Trophoblast cell (in vitro differentiated cells and primary cell): ENCODE measurements at regions not wholly inside any gene's neighbourhood (a gene's known extent, or its start where the extent isn't known, plus 50 kb on each side); places are given as distances from the start of the nearest gene placed in this dataset.

Experiments used
- DNase-seq, 2 donors: peaks; one replicate each; pipeline ENCODE4 v3.0.0-alpha.2; 2016
- H2AFZ ChIP-seq: 2 replicates; pipeline ENCODE4 v1.6.1; 2013; ENCODE audit warnings: low read length, moderate library complexity, mild to moderate bottlenecking; ENCODE audit not compliant: insufficient read depth, poor library complexity
- H2AK5ac ChIP-seq: 2 replicates; pipeline ENCODE4 v1.6.1; 2013; ENCODE audit warnings: mild to moderate bottlenecking, low read length
- H2BK120ac ChIP-seq: 2 replicates; pipeline ENCODE4 v1.6.1; 2013; ENCODE audit warnings: low read length, mild to moderate bottlenecking, moderate library complexity; ENCODE audit not compliant: insufficient read depth, poor library complexity
- H2BK12ac ChIP-seq: 2 replicates; pipeline ENCODE4 v1.6.1; 2013; ENCODE audit warnings: mild to moderate bottlenecking, low read length, moderate library complexity
- H2BK5ac ChIP-seq: 2 replicates; pipeline ENCODE4 v1.6.1; 2013; ENCODE audit warnings: low read length, low read depth, moderate library complexity, mild to moderate bottlenecking; ENCODE audit not compliant: poor library complexity
- H3K14ac ChIP-seq: 2 replicates; pipeline ENCODE4 v1.6.1; 2013; ENCODE audit warnings: mild to moderate bottlenecking, low read length
- H3K18ac ChIP-seq: 2 replicates; pipeline ENCODE4 v1.6.1; 2013; ENCODE audit warnings: mild to moderate bottlenecking, low read length
- H3K23ac ChIP-seq: 2 replicates; pipeline ENCODE4 v1.6.1; 2013; ENCODE audit warnings: low read length
- H3K27ac ChIP-seq: 2 replicates; pipeline ENCODE4 v1.5.1; 2013; ENCODE audit warnings: low read depth, mild to moderate bottlenecking, inconsistent platforms, low read length, moderate library complexity
- H3K27me3 ChIP-seq: 2 replicates; pipeline ENCODE4 v1.6.1; 2013; ENCODE audit warnings: inconsistent platforms, mild to moderate bottlenecking, low read length, moderate library complexity; ENCODE audit not compliant: insufficient read depth
- H3K36me3 ChIP-seq, 2 experiments: 1 replicate in 1 of 2; 2 replicates in 1 of 2; pipeline ENCODE4 v1.6.1; 2013; ENCODE audit warnings: low read length in 2 of 2, mild to moderate bottlenecking in 2 of 2, moderate library complexity in 1 of 2; ENCODE audit not compliant: insufficient read depth in 2 of 2, control insufficient read depth in 1 of 2
- H3K4ac ChIP-seq: 2 replicates; pipeline ENCODE4 v1.6.1; 2013; ENCODE audit warnings: low read depth, mild to moderate bottlenecking, low read length, moderate library complexity
- H3K4me1 ChIP-seq, 2 experiments: 1 replicate in 1 of 2; 2 replicates in 1 of 2; pipeline ENCODE4 v1.6.1; 2013; ENCODE audit warnings: low read length in 2 of 2, mild to moderate bottlenecking in 2 of 2, moderate library complexity in 1 of 2; ENCODE audit not compliant: insufficient read depth in 2 of 2, control insufficient read depth in 1 of 2
- H3K4me2 ChIP-seq: 2 replicates; pipeline ENCODE4 v1.6.1; 2013; ENCODE audit warnings: inconsistent platforms, mild to moderate bottlenecking, low read length, moderate library complexity
- H3K4me3 ChIP-seq: 2 replicates; pipeline ENCODE4 v1.5.1; 2013; ENCODE audit warnings: mild to moderate bottlenecking, low read depth, low read length, inconsistent platforms
- H3K79me1 ChIP-seq: one replicate; pipeline ENCODE4 v1.6.1; 2013; ENCODE audit warnings: low read length
- H3K79me2 ChIP-seq: 2 replicates; pipeline ENCODE4 v1.6.1; 2013; ENCODE audit warnings: low read length, mild to moderate bottlenecking; ENCODE audit not compliant: control insufficient read depth, insufficient read depth, poor library complexity
- H3K9ac ChIP-seq: 2 replicates; pipeline ENCODE4 v1.6.1; 2013; ENCODE audit warnings: mild to moderate bottlenecking, low read length
- H3K9me3 ChIP-seq: 2 replicates; pipeline ENCODE4 v1.6.1; 2013; ENCODE audit warnings: low read depth, mild to moderate bottlenecking, control low read depth, inconsistent platforms, low read length; ENCODE audit not compliant: insufficient read depth
- H4K12ac ChIP-seq: 2 replicates; pipeline ENCODE4 v1.6.1; 2013; ENCODE audit warnings: low read depth, mild to moderate bottlenecking, low read length, moderate library complexity
- H4K8ac ChIP-seq: 2 replicates; pipeline ENCODE4 v1.6.1; 2013; ENCODE audit warnings: low read depth, mild to moderate bottlenecking, low read length, moderate library complexity
- H4K91ac ChIP-seq: one replicate; pipeline ENCODE4 v1.6.1; 2013; ENCODE audit warnings: low read depth, mild to moderate bottlenecking, low read length, moderate library complexity
- WGBS: extraction: QIAGEN DNeasy Blood & Tissue Kit; methylation state at CpG from one replicate; pipeline ENCODE4 v1.1.7; 2013; ENCODE audit warnings: missing lambda C conversion rate; ENCODE audit not compliant: insufficient read length, insufficient coverage; ENCODE audit errors: extremely low coverage; 5-methylcytosine and 5-hydroxymethylcytosine counted together

DNA sequence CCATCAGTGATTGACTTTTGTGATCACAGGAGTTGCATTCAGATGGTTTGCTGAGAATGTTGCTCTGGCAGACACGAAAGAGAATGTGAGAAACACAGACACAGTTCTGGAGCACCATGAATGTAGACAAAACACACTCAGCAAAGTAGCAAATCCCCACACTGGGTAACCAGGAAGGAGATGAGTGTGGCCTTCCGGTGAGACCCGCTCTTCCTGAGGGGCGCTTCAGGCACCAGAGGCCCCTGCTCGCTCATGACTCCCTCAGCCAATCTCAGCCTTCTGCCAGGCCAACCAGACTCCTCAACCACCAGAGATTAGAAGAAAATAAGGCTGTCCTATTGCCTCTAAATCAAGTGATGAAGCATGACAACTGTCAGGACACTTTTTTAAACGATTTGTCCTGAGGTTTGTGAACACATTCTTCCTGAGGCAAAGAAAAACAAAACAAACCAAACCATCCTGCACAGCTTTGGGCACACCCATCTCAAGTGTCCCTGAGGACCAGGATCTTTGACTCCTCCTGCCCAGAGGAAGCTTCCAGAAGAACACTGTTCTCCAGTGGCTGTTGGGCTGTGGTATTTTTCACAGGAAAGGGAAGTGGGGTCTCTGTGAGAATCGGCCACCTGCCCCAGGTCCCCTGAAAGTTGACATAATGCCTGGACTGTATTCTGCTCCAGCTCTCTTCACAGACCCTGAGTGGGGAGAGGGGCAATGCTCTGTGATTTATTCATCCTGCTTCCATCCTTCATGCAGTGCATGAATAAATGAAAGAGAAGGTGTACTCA, 152.8 kb downstream of the BCL11A start:
- H2AFZ ChIP-seq = no peak overlapping the region
- H3K4me2 ChIP-seq = no peak overlapping the region
- no peak overlapping the region for H4K91ac ChIP-seq
- H3K18ac ChIP-seq = no peak overlapping the region
- H3K36me3 ChIP-seq = no peaks in the 10 kb centered on the region
- no peak overlapping the region for H3K23ac ChIP-seq
- no peaks in the 10 kb centered on the region for H3K9me3 ChIP-seq
- no peak overlapping the region for H2AK5ac ChIP-seq
- no peak overlapping the region for H3K4me3 ChIP-seq
- no peak overlapping the region for H3K9ac ChIP-seq
- no peak overlapping the region for H4K8ac ChIP-seq
- no peak overlapping the region for H3K27ac ChIP-seq
- WGBS = no CpG with 5 or more reads among the region's 7 CpGs
- no peak overlapping the region for H2BK12ac ChIP-seq
- no peaks in the 10 kb centered on the region for H3K79me2 ChIP-seq
- no peak overlapping the region for H2BK120ac ChIP-seq
- H3K4me1 ChIP-seq = peaks cover 10% of the 10 kb centered on the region in 2 experiments
- no peak overlapping the region for H3K14ac ChIP-seq
- DNase-seq = no peak
- no peak overlapping the region for H4K12ac ChIP-seq
- no peak overlapping the region for H3K4ac ChIP-seq
- H3K79me1 ChIP-seq = peaks cover 10% of the 10 kb centered on the region
- H2BK5ac ChIP-seq = no peak overlapping the region
- no peaks in the 10 kb centered on the region for H3K27me3 ChIP-seq

DNA sequence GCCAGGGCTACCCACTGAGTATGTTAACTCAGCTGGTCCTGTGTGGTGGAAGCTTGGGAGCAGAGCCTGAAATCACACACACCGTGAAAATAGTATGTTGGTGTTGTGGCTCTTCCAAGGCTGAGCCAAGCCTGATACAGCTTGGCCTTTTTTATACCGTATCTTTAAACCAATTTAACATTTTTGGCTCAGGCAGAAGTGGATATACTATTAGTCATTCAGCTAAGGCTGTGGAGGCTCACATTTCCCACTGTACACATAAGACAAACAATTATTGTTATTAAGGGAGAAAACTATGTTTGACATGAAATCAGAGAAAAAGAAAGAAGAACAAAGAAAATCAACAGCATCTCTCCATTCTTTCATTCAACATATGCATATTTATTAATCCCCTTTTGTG, 159.0 kb downstream of the BCL11A start:
- Histone ChIP-seq H3K23ac (no peak overlapping the region), H3K4me2 (no peak overlapping the region), H2AFZ (no peak overlapping the region)

GRCh38 chr2:60391649-60392375, 161.6 kb downstream of the BCL11A start:
- no CpG with 5 or more reads among the region's 7 CpGs for WGBS
- Histone ChIP-seq H3K23ac (no peak overlapping the region), H2BK12ac (no peak overlapping the region)

More for the DNA sequence above, 159.0 kb downstream of the BCL11A start:
- Histone ChIP-seq H3K9ac (no peak overlapping the region), H2BK5ac (no peak overlapping the region), H2BK120ac (no peak overlapping the region), H3K4me1 (no peaks in the 10 kb centered on the region), H3K18ac (no peak overlapping the region), H2AK5ac (no peak overlapping the region), H3K27me3 (no peaks in the 10 kb centered on the region), H3K4ac (no peak overlapping the region), H3K9me3 (no peaks in the 10 kb centered on the region), H4K12ac (no peak overlapping the region), H3K79me2 (no peaks in the 10 kb centered on the region), H3K79me1 (no peaks in the 10 kb centered on the region), H3K14ac (no peak overlapping the region), H4K91ac (no peak overlapping the region), H3K27ac (no peak overlapping the region), H3K36me3 (no peaks in the 10 kb centered on the region), H2BK12ac (no peak overlapping the region), H3K4me3 (no peak overlapping the region), H4K8ac (no peak overlapping the region)
- no peak for DNase-seq
- no CpG with 5 or more reads among the region's 2 CpGs for whole genome bisulfite sequencing

GRCh38 chr2:60391230-60391629, 162.2 kb downstream of the BCL11A start:
- H3K9me3 ChIP-seq = no peaks in the 10 kb centered on the region
- no peak overlapping the region for H3K9ac ChIP-seq
- H3K79me1 ChIP-seq = no peaks in the 10 kb centered on the region
- no peak overlapping the region for H3K4ac ChIP-seq
- no peak overlapping the region for H3K23ac ChIP-seq
- H2BK12ac ChIP-seq = no peak overlapping the region
- no peaks in the 10 kb centered on the region for H3K27me3 ChIP-seq
- peaks cover 3 to 4% of the 10 kb centered on the region in 2 experiments for H3K4me1 ChIP-seq
- no peak overlapping the region for H2BK120ac ChIP-seq
- no CpG with 5 or more reads among the region's 6 CpGs for WGBS
- no peak overlapping the region for H2BK5ac ChIP-seq
- no peak for DNase-seq
- no peak overlapping the region for H3K27ac ChIP-seq
- no peak overlapping the region for H2AFZ ChIP-seq
- no peak overlapping the region for H3K14ac ChIP-seq
- H3K4me2 ChIP-seq = no peak overlapping the region
- H4K8ac ChIP-seq = no peak overlapping the region
- H3K4me3 ChIP-seq = no peak overlapping the region
- no peak overlapping the region for H3K18ac ChIP-seq
- no peaks in the 10 kb centered on the region for H3K36me3 ChIP-seq
- no peak overlapping the region for H4K91ac ChIP-seq
- H2AK5ac ChIP-seq = no peak overlapping the region
- H3K79me2 ChIP-seq = no peaks in the 10 kb centered on the region
- H4K12ac ChIP-seq = no peak overlapping the region

More at GRCh38 chr2:60391649-60392375, 161.6 kb downstream of the BCL11A start:
- no peak overlapping the region for H3K14ac ChIP-seq
- H3K9ac ChIP-seq = no peak overlapping the region
- H4K12ac ChIP-seq = no peak overlapping the region
- H2AFZ ChIP-seq = no peak overlapping the region
- no peak overlapping the region for H3K4me2 ChIP-seq
- no peaks in the 10 kb centered on the region for H3K79me1 ChIP-seq
- no peak overlapping the region for H4K8ac ChIP-seq
- H2BK120ac ChIP-seq = no peak overlapping the region
- H3K4me1 ChIP-seq = peaks cover under 1 to 3% of the 10 kb centered on the region in 2 experiments
- no peak for DNase-seq
- no peak overlapping the region for H4K91ac ChIP-seq
- no peak overlapping the region for H3K4ac ChIP-seq
- H2BK5ac ChIP-seq = no peak overlapping the region
- no peaks in the 10 kb centered on the region for H3K27me3 ChIP-seq
- no peaks in the 10 kb centered on the region for H3K79me2 ChIP-seq
- no peak overlapping the region for H3K18ac ChIP-seq
- no peak overlapping the region for H3K27ac ChIP-seq
- H3K36me3 ChIP-seq = no peaks in the 10 kb centered on the region
- no peak overlapping the region for H3K4me3 ChIP-seq
- H3K9me3 ChIP-seq = no peaks in the 10 kb centered on the region
- no peak overlapping the region for H2AK5ac ChIP-seq
